Panc1 (cell line): ENCODE measurements at regions not wholly inside any gene's neighbourhood (a gene's known extent, or its start where the extent isn't known, plus 50 kb on each side); places are given as distances from the start of the nearest gene placed in this dataset.

ENCODE experiments used
- ATAC-seq: fragments of 200-7000 bp; cut with Tn5 transposase; 2 replicates; pipeline ENCODE4 v1.9.1; 2020; ENCODE audit warnings: mild to moderate bottlenecking, moderate library complexity
- BruUV-seq: library from RNA; stranded (reverse); fragments of 400-500 nt; replicated peaks from 2 replicates; lab custom pipeline; 2021; lab: Mats Ljungman, UMichigan
- CTCF ChIA-PET: fragments of 300-600 bp; sonication (Branson Sonifier 250); formaldehyde crosslinking; loops from one replicate; lab custom pipeline; 2022; ENCODE audit warnings: antibody characterized with exemption; lab: Charles Lee
- POLR2A ChIA-PET: fragments of 300-600 bp; sonication (Branson Sonifier 250); formaldehyde crosslinking; loops from one replicate; lab custom pipeline; 2022; ENCODE audit warnings: antibody characterized with exemption; lab: Charles Lee
- DNase-seq: peaks from one replicate; pipeline ENCODE4 v3.0.0-alpha.2; 2010; ENCODE audit warnings: low read depth, low spot score
- H3K27ac ChIP-seq: 2 replicates; pipeline ENCODE4 v1.5.1; 2011; ENCODE audit warnings: mild to moderate bottlenecking, low read length, inconsistent platforms
- H3K27me3 ChIP-seq: fragments of 200-500 bp; sonication (Bioruptor generic); 2 replicates; pipeline ENCODE4 v1.6.0; 2014; ENCODE audit warnings: low read length, inconsistent platforms; ENCODE audit not compliant: control insufficient read depth, insufficient read depth
- H3K36me3 ChIP-seq: fragments of 200-500 bp; sonication (Bioruptor generic); 2 replicates; pipeline ENCODE4 v1.5.1; 2014; ENCODE audit warnings: inconsistent platforms, mild to moderate bottlenecking, low read length, moderate library complexity; ENCODE audit not compliant: control insufficient read depth, insufficient read depth
- H3K4me1 ChIP-seq: 2 replicates; pipeline ENCODE4 v1.5.1; 2011; ENCODE audit warnings: inconsistent platforms, mild to moderate bottlenecking, low read length, moderate library complexity; ENCODE audit not compliant: control insufficient read depth, insufficient read depth
- H3K4me3 ChIP-seq, 2 experiments: 2 replicates each; pipeline ENCODE4 v1.5.1; 2011 to 2012; ENCODE audit warnings: low read depth in 2 of 2, low read length in 2 of 2, mild to moderate bottlenecking in 2 of 2, inconsistent platforms in 1 of 2, moderate library complexity in 1 of 2
- H3K9me3 ChIP-seq: fragments of 200-500 bp; sonication (Bioruptor generic); 2 replicates; pipeline ENCODE4 v1.5.1; 2014; ENCODE audit warnings: low read depth, mild to moderate bottlenecking, inconsistent platforms, low read length, moderate library complexity; ENCODE audit not compliant: control insufficient read depth, insufficient read depth
- CTCF ChIP-seq: fragments of 450-650 bp; IDR thresholded peaks from 2 replicates; pipeline ENCODE4 v1.5.1; 2017; ENCODE audit warnings: mild to moderate bottlenecking
- POLR2AphosphoS5 ChIP-seq: IDR thresholded peaks from 2 replicates; pipeline ENCODE4 v1.6.1; 2012; ENCODE audit warnings: mild to moderate bottlenecking, low read depth, low read length, moderate library complexity
- REST ChIP-seq, 2 experiments: IDR thresholded peaks; 2 replicates each; pipeline ENCODE4 v1.6.1; 2011 to 2012; ENCODE audit warnings: low read depth in 2 of 2, control low read depth in 1 of 2, low read length in 1 of 2, mild to moderate bottlenecking in 1 of 2, moderate library complexity in 1 of 2; ENCODE audit not compliant: insufficient read depth in 1 of 2
- SIN3A ChIP-seq: IDR thresholded peaks from 2 replicates; pipeline ENCODE4 v1.6.1; 2012; ENCODE audit warnings: low read depth, mild to moderate bottlenecking, low read length, moderate library complexity, borderline replicate concordance; ENCODE audit not compliant: insufficient read depth
- TCF7L2 ChIP-seq: IDR thresholded peaks from 2 replicates; pipeline ENCODE4 v1.6.1; 2011; ENCODE audit warnings: mild to moderate bottlenecking, low read depth, low read length, inconsistent platforms
- in situ Hi-C: cut with HindIII; loops from 2 replicates; pipeline ENCODE4 v1.10.0; 2016; ENCODE audit warnings: low sequenced_read_pairs, low pct_unique_long_range_greater_than_20kb
- intact Hi-C: fragments of 100-400 bp; cut with micrococcal nuclease; formaldehyde crosslinking; loops from one replicate; pipeline ENCODE4 v1.10.0; 2022; ENCODE audit not compliant: unreplicated experiment

DNA sequence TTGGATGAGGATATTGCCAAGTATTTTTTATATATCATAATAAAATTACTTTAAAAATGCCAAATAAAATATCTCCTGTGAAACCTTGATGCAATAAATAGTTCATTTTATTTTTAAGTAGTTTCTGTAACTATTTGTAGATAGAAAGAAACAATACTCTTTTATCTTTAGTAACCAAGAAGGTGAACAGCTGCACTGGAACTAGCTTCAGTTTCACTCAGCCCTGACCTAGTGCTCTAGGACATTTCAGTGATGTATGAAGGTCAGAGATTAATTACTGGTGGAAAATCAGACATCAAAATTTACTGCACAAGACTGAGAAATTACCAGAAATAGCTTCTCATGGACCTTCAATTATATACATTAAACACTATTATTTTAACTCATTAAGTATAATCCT lies 1305.0 kb downstream of the CNTNAP5 start:
- CTCF ChIA-PET: no interaction called here

DNA sequence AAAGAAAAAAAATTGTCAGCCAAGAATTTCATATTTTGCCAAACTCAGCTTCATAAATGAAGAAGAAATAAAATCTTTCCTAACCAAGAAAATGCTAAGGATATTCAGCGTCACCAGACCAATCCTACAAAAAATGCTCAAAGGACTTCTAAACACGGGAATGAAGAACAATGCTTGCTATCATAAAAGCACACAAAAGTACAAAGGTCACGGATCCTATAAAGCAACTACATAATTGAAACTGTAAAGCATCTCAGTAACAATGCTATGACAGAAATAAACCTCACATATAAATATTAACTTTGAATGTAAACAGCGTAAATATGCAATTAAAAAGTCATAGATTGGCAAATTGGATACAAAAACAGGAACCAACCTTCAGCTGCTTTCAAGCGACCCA lies 1314.6 kb upstream of the GYPC start:
- intact Hi-C loops: no loop called here
- no TSS peak for BruUV-seq

More for the DNA sequence above, 1305.0 kb downstream of the CNTNAP5 start:
- TF ChIP-seq SIN3A (no peak), TCF7L2 (no peak), POLR2AphosphoS5 (no peak), CTCF (no peak), REST (IDR thresholded peaks at IDR 0.05; ENCODE audit: insufficient read depth in 1 of 2, low read depth in 2 of 2, low read length in 1 of 2) (no peak)
- H3K36me3 ChIP-seq: no peaks in the 10 kb centered on the region
- DNase-seq (no peak), ATAC-seq (no peak)
- no peaks in the 10 kb centered on the region for H3K4me1 ChIP-seq
- intact Hi-C loops: no loop called here
- H3K27me3 ChIP-seq: no peaks in the 10 kb centered on the region
- H3K4me3 ChIP-seq: no peak overlapping the region
- POLR2A ChIA-PET: no interaction called here
- no peak overlapping the region for H3K27ac ChIP-seq
- in situ Hi-C loops: no loop called here
- no TSS peak for BruUV-seq
- H3K9me3 ChIP-seq: no peaks in the 10 kb centered on the region

More for the DNA sequence above, 1314.6 kb upstream of the GYPC start:
- Histone ChIP-seq H3K27me3 (no peaks in the 10 kb centered on the region), H3K4me1 (no peaks in the 10 kb centered on the region), H3K27ac (no peak overlapping the region), H3K36me3 (no peaks in the 10 kb centered on the region), H3K4me3 (no peak overlapping the region), H3K9me3 (no peaks in the 10 kb centered on the region)
- CTCF ChIA-PET: no interaction called here
- DNase-seq (no peak), ATAC-seq (no peak)
- POLR2A ChIA-PET: no interaction called here
- TF ChIP-seq REST (IDR thresholded peaks at IDR 0.05; ENCODE audit: insufficient read depth in 1 of 2, low read depth in 2 of 2, low read length in 1 of 2) (no peak), POLR2AphosphoS5 (no peak), CTCF (no peak), SIN3A (no peak), TCF7L2 (no peak)
- in situ Hi-C loops: no loop called here
